NCI-H446 (cell line): ENCODE measurements at regions not wholly inside any gene's neighbourhood (a gene's known extent, or its start where the extent isn't known, plus 50 kb on each side); places are given as distances from the start of the nearest gene placed in this dataset.
"Not testable (repeated sequence)": the region's sequence is repeated elsewhere in the genome, so short reads cannot be mapped to it uniquely, and the experiment has no call there.

Experiments used
- DNase-seq, 2 experiments: peaks; one replicate each; lab custom pipeline; 2025; lab: John Stamatoyannopoulos, UW

- DNase-seq, result no peak
Observed at GRCh38 chr15:24150542-24150941, 463.4 kb upstream of the NDN start.

- DNase-seq, result not testable (repeated sequence)
Observed at GRCh38 chr15:24158306-24158705, 471.2 kb upstream of the NDN start.

- DNase-seq, result not testable (repeated sequence)
Observed at GRCh38 chr15:24165512-24165911, 478.4 kb upstream of the NDN start.

- not testable (repeated sequence) for DNase-seq
Observed at GRCh38 chr15:24202297-24202696, 473.3 kb upstream of the NPAP1 start.

GRCh38 chr15:24211742-24212476 lies 463.7 kb upstream of the NPAP1 start:
- DNase-seq, result not testable (repeated sequence)

- no peak for DNase-seq
Observed at GRCh38 chr15:24223739-24224138, 451.8 kb upstream of the NPAP1 start.

- no peak for DNase-seq
Observed at GRCh38 chr15:24224161-24224560, 451.4 kb upstream of the NPAP1 start.

GRCh38 chr15:24228922-24229321 lies 446.7 kb upstream of the NPAP1 start:
- DNase-seq, result not testable (repeated sequence)

GRCh38 chr15:24233134-24233533 lies 442.4 kb upstream of the NPAP1 start:
- DNase-seq, result not testable (repeated sequence)

GRCh38 chr15:24240580-24240979 lies 435.0 kb upstream of the NPAP1 start:
- DNase-seq, result not testable (repeated sequence)

- DNase-seq, result not testable (repeated sequence)
Observed at GRCh38 chr15:24259106-24259505, 416.5 kb upstream of the NPAP1 start.

GRCh38 chr15:24260407-24260806 lies 415.2 kb upstream of the NPAP1 start:
- not testable (repeated sequence) for DNase-seq

GRCh38 chr15:24260854-24261253 lies 414.7 kb upstream of the NPAP1 start:
- not testable (repeated sequence) for DNase-seq

- DNase-seq, result not testable (repeated sequence)
Observed at GRCh38 chr15:24268536-24269165, 406.9 kb upstream of the NPAP1 start.

- no peak for DNase-seq
Observed at GRCh38 chr15:24269166-24269571, 406.4 kb upstream of the NPAP1 start.

GRCh38 chr15:24269923-24270322 lies 405.7 kb upstream of the NPAP1 start:
- no peak for DNase-seq

GRCh38 chr15:24271496-24272244 lies 403.9 kb upstream of the NPAP1 start:
- DNase-seq, result not testable (repeated sequence)

GRCh38 chr15:24292837-24293236 lies 382.7 kb upstream of the NPAP1 start:
- no peak for DNase-seq

- not testable (repeated sequence) for DNase-seq
Observed at GRCh38 chr15:24300804-24301368, 374.7 kb upstream of the NPAP1 start.

GRCh38 chr15:24301999-24302398 lies 373.6 kb upstream of the NPAP1 start:
- not testable (repeated sequence) for DNase-seq

- DNase-seq, result not testable (repeated sequence)
Observed at GRCh38 chr15:24304747-24305146, 370.8 kb upstream of the NPAP1 start.

GRCh38 chr15:24305643-24306042 lies 369.9 kb upstream of the NPAP1 start:
- not testable (repeated sequence) for DNase-seq
